ENCODE measurements at regions not wholly inside any gene's neighbourhood (a gene's known extent, or its start where the extent isn't known, plus 50 kb on each side); places are given as distances from the start of the nearest gene placed in this dataset.
A peak's percentile ranks its signal among the peaks of the same experiment; 100 is the strongest.

GRCh38 chr9:86469476-86470250 lies 115.5 kb upstream of the TUT7 start:
- Histone ChIP-seq H3K4me3 (ENCODE audit: low read length in 2 of 2) (no peak overlapping the region), H3K27ac (ENCODE audit: low read depth in 1 of 2, low read length in 2 of 2) (no peak overlapping the region), H3K4me1 (ENCODE audit: control insufficient read depth in 1 of 2, insufficient read depth in 2 of 2, low read length in 2 of 2) (no peaks in the 10 kb centered on the region), H3K27me3 (ENCODE audit: control insufficient read depth in 1 of 2, insufficient read depth in 2 of 2, low read length in 1 of 2) (no peaks in the 10 kb centered on the region), H3K36me3 (ENCODE audit: control insufficient read depth in 1 of 2, insufficient read depth in 2 of 2, low read length in 1 of 2) (no peaks in the 10 kb centered on the region), H3K9me3 (ENCODE audit: control insufficient read depth, low read length) (no peaks in the 10 kb centered on the region)
- 83 to 86% methylated on average over 8 of the region's 8 CpGs for WGBS, 2 donors
- intact Hi-C loops (cut with DNase I) = no loop called here
- DNase-seq (no peak), ATAC-seq (ENCODE audit: low FRiP score) (no peak)

- H3K4me1 ChIP-seq (ENCODE audit: control insufficient read depth in 1 of 2, insufficient read depth in 2 of 2, low read length in 2 of 2) = no peaks in the 10 kb centered on the region
- H3K36me3 ChIP-seq (ENCODE audit: control insufficient read depth in 1 of 2, insufficient read depth in 2 of 2, low read length in 1 of 2) = no peaks in the 10 kb centered on the region
- no peak overlapping the region for H3K27ac ChIP-seq (ENCODE audit: low read depth in 1 of 2, low read length in 2 of 2)
- intact Hi-C loops (cut with DNase I) = no loop called here
- no peak for DNase-seq
- ATAC-seq (ENCODE audit: low FRiP score) = no peak
- no peak overlapping the region for H3K4me3 ChIP-seq (ENCODE audit: low read length in 2 of 2)
- 50 to 62% methylated on average over 3 of the region's 3 CpGs for WGBS, 2 donors
- no peaks in the 10 kb centered on the region for H3K27me3 ChIP-seq (ENCODE audit: control insufficient read depth in 1 of 2, insufficient read depth in 2 of 2, low read length in 1 of 2)
- H3K9me3 ChIP-seq (ENCODE audit: control insufficient read depth, low read length) = no peaks in the 10 kb centered on the region
These were observed 110.0 kb upstream of the TUT7 start for GRCh38 chr9:86464242-86464641.

- no peak for ATAC-seq (ENCODE audit: low FRiP score)
- Histone ChIP-seq H3K27ac (ENCODE audit: low read depth in 1 of 2, low read length in 2 of 2) (no peak overlapping the region), H3K27me3 (ENCODE audit: control insufficient read depth in 1 of 2, insufficient read depth in 2 of 2, low read length in 1 of 2) (no peaks in the 10 kb centered on the region), H3K4me1 (ENCODE audit: control insufficient read depth in 1 of 2, insufficient read depth in 2 of 2, low read length in 2 of 2) (no peaks in the 10 kb centered on the region), H3K4me3 (ENCODE audit: low read length in 2 of 2) (no peak overlapping the region), H3K9me3 (ENCODE audit: control insufficient read depth, low read length) (no peaks in the 10 kb centered on the region), H3K36me3 (ENCODE audit: control insufficient read depth in 1 of 2, insufficient read depth in 2 of 2, low read length in 1 of 2) (no peaks in the 10 kb centered on the region)
- intact Hi-C loops (cut with DNase I) = no loop called here
- 73 to 81% methylated on average over 11 of the region's 11 CpGs for WGBS, 2 donors
- DNase-seq = no peak
These were observed 106.2 kb upstream of the TUT7 start for GRCh38 chr9:86460216-86461002.

- Histone ChIP-seq H3K36me3 (ENCODE audit: control insufficient read depth in 1 of 2, insufficient read depth in 2 of 2, low read length in 1 of 2) (no peaks in the 10 kb centered on the region), H3K4me1 (ENCODE audit: control insufficient read depth in 1 of 2, insufficient read depth in 2 of 2, low read length in 2 of 2) (no peaks in the 10 kb centered on the region), H3K9me3 (ENCODE audit: control insufficient read depth, low read length) (no peaks in the 10 kb centered on the region), H3K27ac (ENCODE audit: low read depth in 1 of 2, low read length in 2 of 2) (no peak overlapping the region), H3K27me3 (ENCODE audit: control insufficient read depth in 1 of 2, insufficient read depth in 2 of 2, low read length in 1 of 2) (no peaks in the 10 kb centered on the region), H3K4me3 (ENCODE audit: low read length in 2 of 2) (no peak overlapping the region)
- intact Hi-C loops (cut with DNase I) = no loop called here
- DNase-seq (no peak), ATAC-seq (ENCODE audit: low FRiP score) (no peak)
- 77 to 83% methylated on average over 5 of the region's 5 CpGs for WGBS, 2 donors
These were observed 105.5 kb upstream of the TUT7 start for GRCh38 chr9:86459599-86460155.

GRCh38 chr9:86459191-86459590 lies 105.0 kb upstream of the TUT7 start:
- Histone ChIP-seq H3K4me3 (ENCODE audit: low read length in 2 of 2) (no peak overlapping the region), H3K9me3 (ENCODE audit: control insufficient read depth, low read length) (no peaks in the 10 kb centered on the region), H3K27ac (ENCODE audit: low read depth in 1 of 2, low read length in 2 of 2) (no peak overlapping the region), H3K27me3 (ENCODE audit: control insufficient read depth in 1 of 2, insufficient read depth in 2 of 2, low read length in 1 of 2) (no peaks in the 10 kb centered on the region), H3K36me3 (ENCODE audit: control insufficient read depth in 1 of 2, insufficient read depth in 2 of 2, low read length in 1 of 2) (no peaks in the 10 kb centered on the region), H3K4me1 (ENCODE audit: control insufficient read depth in 1 of 2, insufficient read depth in 2 of 2, low read length in 2 of 2) (no peaks in the 10 kb centered on the region)
- no peak for ATAC-seq (ENCODE audit: low FRiP score)
- DNase-seq = no peak
- intact Hi-C loops (cut with DNase I) = no loop called here

GRCh38 chr9:86458191-86458855 lies 104.1 kb upstream of the TUT7 start:
- no peaks in the 10 kb centered on the region for H3K9me3 ChIP-seq (ENCODE audit: control insufficient read depth, low read length)
- 85 to 86% methylated on average over 7 of the region's 7 CpGs for WGBS, 2 donors
- intact Hi-C loops (cut with DNase I) = no loop called here
- no peaks in the 10 kb centered on the region for H3K4me1 ChIP-seq (ENCODE audit: control insufficient read depth in 1 of 2, insufficient read depth in 2 of 2, low read length in 2 of 2)
- no peaks in the 10 kb centered on the region for H3K27me3 ChIP-seq (ENCODE audit: control insufficient read depth in 1 of 2, insufficient read depth in 2 of 2, low read length in 1 of 2)
- no peak overlapping the region for H3K27ac ChIP-seq (ENCODE audit: low read depth in 1 of 2, low read length in 2 of 2)
- no peak for DNase-seq
- H3K36me3 ChIP-seq (ENCODE audit: control insufficient read depth in 1 of 2, insufficient read depth in 2 of 2, low read length in 1 of 2) = no peaks in the 10 kb centered on the region
- no peak overlapping the region for H3K4me3 ChIP-seq (ENCODE audit: low read length in 2 of 2)
- no peak for ATAC-seq (ENCODE audit: low FRiP score)

- WGBS, 2 donors = 93 to 95% methylated on average over 4 of the region's 4 CpGs
- H3K27ac ChIP-seq (ENCODE audit: low read depth in 1 of 2, low read length in 2 of 2) = no peak overlapping the region
- intact Hi-C loops (cut with DNase I) = no loop called here
- no peaks in the 10 kb centered on the region for H3K4me1 ChIP-seq (ENCODE audit: control insufficient read depth in 1 of 2, insufficient read depth in 2 of 2, low read length in 2 of 2)
- no peaks in the 10 kb centered on the region for H3K27me3 ChIP-seq (ENCODE audit: control insufficient read depth in 1 of 2, insufficient read depth in 2 of 2, low read length in 1 of 2)
- H3K4me3 ChIP-seq (ENCODE audit: low read length in 2 of 2) = no peak overlapping the region
- ATAC-seq (ENCODE audit: low FRiP score) (no peak), DNase-seq (no peak)
- H3K36me3 ChIP-seq (ENCODE audit: control insufficient read depth in 1 of 2, insufficient read depth in 2 of 2, low read length in 1 of 2) = no peaks in the 10 kb centered on the region
- H3K9me3 ChIP-seq (ENCODE audit: control insufficient read depth, low read length) = no peaks in the 10 kb centered on the region
These were observed 102.2 kb upstream of the TUT7 start for GRCh38 chr9:86456416-86456815.

GRCh38 chr9:86454701-86455615 lies 100.7 kb upstream of the TUT7 start:
- peak overlapping the region; percentile 10 to 14 for H3K4me3 ChIP-seq (ENCODE audit: low read length in 2 of 2)
- intact Hi-C loops (cut with DNase I) = no loop called here
- H3K36me3 ChIP-seq (ENCODE audit: control insufficient read depth in 1 of 2, insufficient read depth in 2 of 2, low read length in 1 of 2) = no peaks in the 10 kb centered on the region
- H3K27me3 ChIP-seq (ENCODE audit: control insufficient read depth in 1 of 2, insufficient read depth in 2 of 2, low read length in 1 of 2) = no peaks in the 10 kb centered on the region
- H3K9me3 ChIP-seq (ENCODE audit: control insufficient read depth, low read length) = no peaks in the 10 kb centered on the region
- no peak overlapping the region for H3K27ac ChIP-seq (ENCODE audit: low read depth in 1 of 2, low read length in 2 of 2)
- ATAC-seq (ENCODE audit: low FRiP score) (no peak), DNase-seq (no peak)
- WGBS, 2 donors = 15 to 19% methylated on average over 7 of the region's 7 CpGs
- H3K4me1 ChIP-seq (ENCODE audit: control insufficient read depth in 1 of 2, insufficient read depth in 2 of 2, low read length in 2 of 2) = no peaks in the 10 kb centered on the region
